ENCODE measurements at regions not wholly inside any gene's neighbourhood (a gene's known extent, or its start where the extent isn't known, plus 50 kb on each side); places are given as distances from the start of the nearest gene placed in this dataset.

DNA sequence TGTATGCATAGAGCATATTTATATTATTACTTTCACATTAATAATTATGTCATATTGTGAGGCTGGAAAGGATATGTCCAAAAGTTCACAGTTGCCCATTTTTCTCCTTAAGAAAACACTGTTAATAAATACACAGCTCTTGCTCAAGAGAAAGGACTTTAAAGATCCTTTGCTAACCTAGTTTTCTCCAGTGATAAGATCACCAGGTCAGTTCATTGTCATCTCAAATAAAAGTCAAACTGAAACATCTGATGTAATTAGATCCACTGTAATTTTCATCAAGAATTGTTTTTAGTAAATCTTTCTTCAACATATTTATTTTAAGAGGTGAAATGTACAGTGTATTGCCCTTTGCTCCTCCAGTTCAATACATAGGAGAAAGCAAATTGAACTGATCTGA is 82.8 kb upstream of the KLHL1 start:
- no peaks in the 10 kb centered on the region for H3K27me3 ChIP-seq (ENCODE audit: insufficient read depth, low read depth, low read length)
- TF ChIP-seq RAD21 (conservative IDR thresholded peaks at IDR 0.05) = no peak
- TF ChIP-seq EP300 (conservative IDR thresholded peaks at IDR 0.05; ENCODE audit: poor library complexity, severe bottlenecking) = no peak
- TF ChIP-seq MXI1 (conservative IDR thresholded peaks at IDR 0.05; ENCODE audit: poor library complexity, severe bottlenecking) = no peak
- TF ChIP-seq, protein P1, sequence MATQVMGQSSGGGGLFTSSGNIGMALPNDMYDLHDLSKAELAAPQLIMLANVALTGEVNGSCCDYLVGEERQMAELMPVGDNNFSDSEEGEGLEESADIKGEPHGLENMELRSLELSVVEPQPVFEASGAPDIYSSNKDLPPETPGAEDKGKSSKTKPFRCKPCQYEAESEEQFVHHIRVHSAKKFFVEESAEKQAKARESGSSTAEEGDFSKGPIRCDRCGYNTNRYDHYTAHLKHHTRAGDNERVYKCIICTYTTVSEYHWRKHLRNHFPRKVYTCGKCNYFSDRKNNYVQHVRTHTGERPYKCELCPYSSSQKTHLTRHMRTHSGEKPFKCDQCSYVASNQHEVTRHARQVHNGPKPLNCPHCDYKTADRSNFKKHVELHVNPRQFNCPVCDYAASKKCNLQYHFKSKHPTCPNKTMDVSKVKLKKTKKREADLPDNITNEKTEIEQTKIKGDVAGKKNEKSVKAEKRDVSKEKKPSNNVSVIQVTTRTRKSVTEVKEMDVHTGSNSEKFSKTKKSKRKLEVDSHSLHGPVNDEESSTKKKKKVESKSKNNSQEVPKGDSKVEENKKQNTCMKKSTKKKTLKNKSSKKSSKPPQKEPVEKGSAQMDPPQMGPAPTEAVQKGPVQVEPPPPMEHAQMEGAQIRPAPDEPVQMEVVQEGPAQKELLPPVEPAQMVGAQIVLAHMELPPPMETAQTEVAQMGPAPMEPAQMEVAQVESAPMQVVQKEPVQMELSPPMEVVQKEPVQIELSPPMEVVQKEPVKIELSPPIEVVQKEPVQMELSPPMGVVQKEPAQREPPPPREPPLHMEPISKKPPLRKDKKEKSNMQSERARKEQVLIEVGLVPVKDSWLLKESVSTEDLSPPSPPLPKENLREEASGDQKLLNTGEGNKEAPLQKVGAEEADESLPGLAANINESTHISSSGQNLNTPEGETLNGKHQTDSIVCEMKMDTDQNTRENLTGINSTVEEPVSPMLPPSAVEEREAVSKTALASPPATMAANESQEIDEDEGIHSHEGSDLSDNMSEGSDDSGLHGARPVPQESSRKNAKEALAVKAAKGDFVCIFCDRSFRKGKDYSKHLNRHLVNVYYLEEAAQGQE (IDR thresholded peaks at IDR 0.05; ENCODE audit: borderline replicate concordance) = no peak
- no peak for TF ChIP-seq POLR2AphosphoS5 (IDR thresholded peaks at IDR 0.05)
- no peak for TF ChIP-seq EZH2 (IDR thresholded peaks at IDR 0.05; ENCODE audit: borderline replicate concordance, insufficient read depth, low read length, poor library complexity, severe bottlenecking)
- TF ChIP-seq, protein P2, sequence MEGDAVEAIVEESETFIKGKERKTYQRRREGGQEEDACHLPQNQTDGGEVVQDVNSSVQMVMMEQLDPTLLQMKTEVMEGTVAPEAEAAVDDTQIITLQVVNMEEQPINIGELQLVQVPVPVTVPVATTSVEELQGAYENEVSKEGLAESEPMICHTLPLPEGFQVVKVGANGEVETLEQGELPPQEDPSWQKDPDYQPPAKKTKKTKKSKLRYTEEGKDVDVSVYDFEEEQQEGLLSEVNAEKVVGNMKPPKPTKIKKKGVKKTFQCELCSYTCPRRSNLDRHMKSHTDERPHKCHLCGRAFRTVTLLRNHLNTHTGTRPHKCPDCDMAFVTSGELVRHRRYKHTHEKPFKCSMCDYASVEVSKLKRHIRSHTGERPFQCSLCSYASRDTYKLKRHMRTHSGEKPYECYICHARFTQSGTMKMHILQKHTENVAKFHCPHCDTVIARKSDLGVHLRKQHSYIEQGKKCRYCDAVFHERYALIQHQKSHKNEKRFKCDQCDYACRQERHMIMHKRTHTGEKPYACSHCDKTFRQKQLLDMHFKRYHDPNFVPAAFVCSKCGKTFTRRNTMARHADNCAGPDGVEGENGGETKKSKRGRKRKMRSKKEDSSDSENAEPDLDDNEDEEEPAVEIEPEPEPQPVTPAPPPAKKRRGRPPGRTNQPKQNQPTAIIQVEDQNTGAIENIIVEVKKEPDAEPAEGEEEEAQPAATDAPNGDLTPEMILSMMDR (IDR thresholded peaks at IDR 0.05; ENCODE audit: poor library complexity, severe bottlenecking) = no peak
- no peak for TF ChIP-seq SMC3 (conservative IDR thresholded peaks at IDR 0.05; ENCODE audit: poor library complexity)
- no peak for TF ChIP-seq TAF1 (IDR thresholded peaks at IDR 0.05; ENCODE audit: low read depth)
- no peaks in the 10 kb centered on the region for H4K20me1 ChIP-seq (ENCODE audit: insufficient read depth)
- no peak overlapping the region for H3K4me3 ChIP-seq (ENCODE audit: low read length)
- no peaks in the 10 kb centered on the region for H3F3A ChIP-seq (ENCODE audit: insufficient read depth, low read length, poor library complexity, severe bottlenecking)
- no peaks in the 10 kb centered on the region for H3K79me2 ChIP-seq (replicated peaks; ENCODE audit: insufficient read depth, low read length)
- no peaks in the 10 kb centered on the region for H3K9me3 ChIP-seq (ENCODE audit: low read length)
- H2AFZ ChIP-seq (ENCODE audit: low read depth, low read length) = no peak overlapping the region
- H3K27ac ChIP-seq (ENCODE audit: low read length) = no peak overlapping the region
- no peak overlapping the region for H3K4me2 ChIP-seq (ENCODE audit: low read length)
- no peaks in the 10 kb centered on the region for H3K36me3 ChIP-seq (ENCODE audit: insufficient read depth, low read length)
- no peaks in the 10 kb centered on the region for H3K9me2 ChIP-seq (ENCODE audit: insufficient read depth, low read length)
- H3K9ac ChIP-seq (ENCODE audit: low read length) = no peak overlapping the region

DNA sequence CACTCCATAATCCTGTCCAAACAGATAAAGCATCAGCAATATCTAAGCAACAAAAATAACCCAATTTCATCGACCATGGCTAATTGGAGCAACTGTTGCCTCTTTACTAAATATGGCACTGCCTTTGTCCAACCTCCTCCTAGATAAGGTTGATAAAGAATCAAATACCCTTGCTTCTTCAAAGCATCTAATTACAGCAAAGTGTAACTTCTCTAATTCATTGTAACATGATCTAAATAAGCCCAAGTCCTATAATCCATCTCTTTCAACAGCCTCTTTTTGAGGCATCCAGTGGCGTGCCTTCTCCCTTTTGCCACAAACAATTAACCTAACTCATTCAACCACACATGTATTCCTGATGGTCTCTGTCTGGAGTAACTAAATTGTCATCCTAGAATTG is 81.7 kb upstream of the KLHL1 start:
- Histone ChIP-seq H3K9me3 (ENCODE audit: low read length) (no peaks in the 10 kb centered on the region), H3K36me3 (ENCODE audit: insufficient read depth, low read length) (no peaks in the 10 kb centered on the region)
- TF ChIP-seq RAD21 (conservative IDR thresholded peaks at IDR 0.05) (no peak), SMC3 (conservative IDR thresholded peaks at IDR 0.05; ENCODE audit: poor library complexity) (no peak)

DNA sequence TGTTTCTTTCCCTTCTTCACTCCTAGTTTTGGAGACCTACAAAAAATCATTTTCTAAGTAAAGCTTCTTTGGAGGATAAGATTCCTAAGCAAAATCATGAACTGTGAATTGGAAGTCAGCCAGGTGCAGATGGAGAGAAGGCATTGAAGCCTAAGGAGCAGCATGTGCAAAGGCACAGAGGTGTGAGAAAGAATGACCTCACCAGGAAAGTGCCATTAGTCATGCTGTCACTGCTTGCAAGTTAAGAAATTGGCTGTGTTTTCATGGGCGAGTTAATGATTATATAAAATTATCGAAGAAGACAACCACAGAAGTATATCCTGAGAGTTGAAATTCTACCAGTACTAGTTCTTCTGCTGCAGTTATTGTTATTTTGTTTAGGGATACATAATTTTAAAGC is 80.3 kb upstream of the KLHL1 start:
- Histone ChIP-seq H3K9ac (ENCODE audit: low read length) (no peak overlapping the region), H2AFZ (ENCODE audit: low read depth, low read length) (no peak overlapping the region), H3K4me3 (ENCODE audit: low read length) (no peak overlapping the region), H3K9me2 (ENCODE audit: insufficient read depth, low read length) (no peaks in the 10 kb centered on the region), H3K27ac (ENCODE audit: low read length) (no peak overlapping the region), H3K27me3 (ENCODE audit: insufficient read depth, low read depth, low read length) (no peaks in the 10 kb centered on the region), H4K20me1 (ENCODE audit: insufficient read depth) (no peaks in the 10 kb centered on the region), H3F3A (ENCODE audit: insufficient read depth, low read length, poor library complexity, severe bottlenecking) (no peaks in the 10 kb centered on the region), H3K36me3 (ENCODE audit: insufficient read depth, low read length) (no peaks in the 10 kb centered on the region), H3K9me3 (ENCODE audit: low read length) (no peaks in the 10 kb centered on the region), H3K4me2 (ENCODE audit: low read length) (no peak overlapping the region), H3K79me2 (replicated peaks; ENCODE audit: insufficient read depth, low read length) (no peaks in the 10 kb centered on the region)
- no peak for TF ChIP-seq EP300 (conservative IDR thresholded peaks at IDR 0.05; ENCODE audit: poor library complexity, severe bottlenecking)
- no peak for TF ChIP-seq RAD21 (conservative IDR thresholded peaks at IDR 0.05)
- TF ChIP-seq, protein P2 (IDR thresholded peaks at IDR 0.05; ENCODE audit: poor library complexity, severe bottlenecking) = no peak
- TF ChIP-seq MXI1 (conservative IDR thresholded peaks at IDR 0.05; ENCODE audit: poor library complexity, severe bottlenecking) = no peak
- TF ChIP-seq, protein P1 (IDR thresholded peaks at IDR 0.05; ENCODE audit: borderline replicate concordance) = no peak
- no peak for TF ChIP-seq POLR2AphosphoS5 (IDR thresholded peaks at IDR 0.05)
- no peak for TF ChIP-seq TAF1 (IDR thresholded peaks at IDR 0.05; ENCODE audit: low read depth)
- TF ChIP-seq EZH2 (IDR thresholded peaks at IDR 0.05; ENCODE audit: borderline replicate concordance, insufficient read depth, low read length, poor library complexity, severe bottlenecking) = no peak
- TF ChIP-seq SMC3 (conservative IDR thresholded peaks at IDR 0.05; ENCODE audit: poor library complexity) = no peak

More for the DNA sequence above, 81.7 kb upstream of the KLHL1 start:
- H3K9ac ChIP-seq (ENCODE audit: low read length) = no peak overlapping the region
- no peak overlapping the region for H2AFZ ChIP-seq (ENCODE audit: low read depth, low read length)
- H3K4me2 ChIP-seq (ENCODE audit: low read length) = no peak overlapping the region
- no peak overlapping the region for H3K4me3 ChIP-seq (ENCODE audit: low read length)
- no peaks in the 10 kb centered on the region for H3K27me3 ChIP-seq (ENCODE audit: insufficient read depth, low read depth, low read length)
- no peaks in the 10 kb centered on the region for H3F3A ChIP-seq (ENCODE audit: insufficient read depth, low read length, poor library complexity, severe bottlenecking)
- no peak overlapping the region for H3K27ac ChIP-seq (ENCODE audit: low read length)
- no peaks in the 10 kb centered on the region for H4K20me1 ChIP-seq (ENCODE audit: insufficient read depth)
- no peaks in the 10 kb centered on the region for H3K79me2 ChIP-seq (replicated peaks; ENCODE audit: insufficient read depth, low read length)
- H3K9me2 ChIP-seq (ENCODE audit: insufficient read depth, low read length) = no peaks in the 10 kb centered on the region

Measured in neural cell (in vitro differentiated cells).